ENCODE measurements at regions not wholly inside any gene's neighbourhood (a gene's known extent, or its start where the extent isn't known, plus 50 kb on each side); places are given as distances from the start of the nearest gene placed in this dataset.

GRCh38 chr10:81093056-81093455, 555.4 kb downstream of the SH2D4B start:
- 100% methylated on average over 1 to 2 of the region's 6 CpGs for WGBS, 2 donors (ENCODE audit: low coverage in 1 of 2)
- TF ChIP-seq EP300 (IDR thresholded peaks at IDR 0.05): no peak
- no peak for TF ChIP-seq CTCF (IDR thresholded peaks at IDR 0.05)
- TF ChIP-seq POLR2AphosphoS5 (IDR thresholded peaks at IDR 0.05): no peak
- TF ChIP-seq POLR2A (IDR thresholded peaks at IDR 0.05): no peak
- Histone ChIP-seq H3K4me1 (no peaks in the 10 kb centered on the region), H3K4me3 (no peak overlapping the region), H3K36me3 (no peaks in the 10 kb centered on the region), H3K9me3 (peaks cover 0 to 12% (median 0%) of the 10 kb centered on the region in 3 donors), H3K27me3 (no peaks in the 10 kb centered on the region), H3K27ac (no peak overlapping the region)
- ATAC-seq: no peak

- H3K27me3 ChIP-seq: no peaks in the 10 kb centered on the region
- no peaks in the 10 kb centered on the region for H3K4me1 ChIP-seq
- no peaks in the 10 kb centered on the region for H3K36me3 ChIP-seq
- WGBS, 2 donors (ENCODE audit: low coverage in 1 of 2): 77 to 93% methylated on average over 2 of the region's 2 CpGs
- H3K27ac ChIP-seq: no peak overlapping the region
- peaks cover 0 to 12% (median 0%) of the 10 kb centered on the region in 3 donors for H3K9me3 ChIP-seq
- TF ChIP-seq CTCF (IDR thresholded peaks at IDR 0.05): no peak
- no peak for TF ChIP-seq EP300 (IDR thresholded peaks at IDR 0.05)
- TF ChIP-seq POLR2A (IDR thresholded peaks at IDR 0.05): no peak
- no peak overlapping the region for H3K4me3 ChIP-seq
- ATAC-seq: no peak
Measured at GRCh38 chr10:81095238-81095637, 557.5 kb downstream of the SH2D4B start.

- Histone ChIP-seq H3K4me1 (no peaks in the 10 kb centered on the region), H3K27me3 (no peaks in the 10 kb centered on the region), H3K27ac (no peak overlapping the region), H3K9me3 (peaks cover 0 to 12% (median 0%) of the 10 kb centered on the region in 3 donors), H3K4me3 (no peak overlapping the region), H3K36me3 (no peaks in the 10 kb centered on the region)
- 60 to 83% methylated on average over 1 of the region's 1 CpG for WGBS, 2 donors (ENCODE audit: low coverage in 1 of 2)
- ATAC-seq: no peak
- no peak for TF ChIP-seq EP300 (IDR thresholded peaks at IDR 0.05)
- no peak for TF ChIP-seq POLR2AphosphoS5 (IDR thresholded peaks at IDR 0.05)
- TF ChIP-seq CTCF (IDR thresholded peaks at IDR 0.05): no peak
- TF ChIP-seq POLR2A (IDR thresholded peaks at IDR 0.05): no peak
Measured at GRCh38 chr10:81096558-81096957, 558.9 kb downstream of the SH2D4B start.

GRCh38 chr10:81101062-81101461, 563.4 kb downstream of the SH2D4B start:
- Histone ChIP-seq H3K4me3 (no peak overlapping the region), H3K36me3 (no peaks in the 10 kb centered on the region), H3K9me3 (no peaks in the 10 kb centered on the region), H3K27ac (no peak overlapping the region), H3K27me3 (no peaks in the 10 kb centered on the region), H3K4me1 (no peaks in the 10 kb centered on the region)
- ATAC-seq: no peak
- TF ChIP-seq POLR2A (IDR thresholded peaks at IDR 0.05): no peak
- TF ChIP-seq POLR2AphosphoS5 (IDR thresholded peaks at IDR 0.05): no peak
- no peak for TF ChIP-seq EP300 (IDR thresholded peaks at IDR 0.05)
- TF ChIP-seq CTCF (IDR thresholded peaks at IDR 0.05): no peak

GRCh38 chr10:81104494-81104893, 566.8 kb downstream of the SH2D4B start:
- Histone ChIP-seq H3K4me1 (no peaks in the 10 kb centered on the region), H3K4me3 (no peak overlapping the region), H3K27me3 (no peaks in the 10 kb centered on the region), H3K9me3 (no peaks in the 10 kb centered on the region), H3K27ac (no peak overlapping the region), H3K36me3 (no peaks in the 10 kb centered on the region)
- ATAC-seq: no peak
- WGBS, 2 donors (ENCODE audit: low coverage in 1 of 2): 56 to 72% methylated on average over 3 of the region's 3 CpGs
- TF ChIP-seq POLR2A (IDR thresholded peaks at IDR 0.05) (no peak), CTCF (IDR thresholded peaks at IDR 0.05) (no peak), EP300 (IDR thresholded peaks at IDR 0.05) (no peak), POLR2AphosphoS5 (IDR thresholded peaks at IDR 0.05) (no peak)
